IMR-90 (cell line): ENCODE measurements at regions not wholly inside any gene's neighbourhood (a gene's known extent, or its start where the extent isn't known, plus 50 kb on each side); places are given as distances from the start of the nearest gene placed in this dataset.

ENCODE experiments used
- ATAC-seq: fragments of 200-7000 bp; cut with Tn5 transposase; 2 replicates; pipeline ENCODE4 v1.9.1; 2020; ENCODE audit warnings: low read depth, mild to moderate bottlenecking, moderate library complexity
- BruUV-seq: library from RNA; stranded (reverse); fragments of 400-500 nt; replicated peaks from 2 replicates; lab custom pipeline; 2021; lab: Mats Ljungman, UMichigan
- CTCF ChIA-PET: fragments of 300-600 bp; formaldehyde crosslinking; extraction: SDS; loops from one replicate; lab custom pipeline; 2021; ENCODE audit warnings: antibody characterized with exemption; lab: Yijun Ruan, JAX
- POLR2A ChIA-PET: fragments of 300-600 bp; sonication (Branson Sonifier 250); formaldehyde crosslinking; loops from one replicate; lab custom pipeline; 2022; ENCODE audit warnings: antibody characterized with exemption; ENCODE audit not compliant: unreplicated experiment; lab: Charles Lee
- DNase-seq: peaks from one replicate; pipeline ENCODE4 v3.0.0; 2013
- H2AFZ ChIP-seq: replicated peaks from 2 replicates; pipeline ENCODE3; 2013; ENCODE audit warnings: low read length, mild to moderate bottlenecking; ENCODE audit not compliant: poor library complexity
- H2AK5ac ChIP-seq: 2 replicates; pipeline ENCODE4 v1.6.1; 2013; ENCODE audit warnings: low read depth, low read length, inconsistent platforms
- H2AK9ac ChIP-seq: replicated peaks from 2 replicates; pipeline ENCODE3; 2013; ENCODE audit warnings: mild to moderate bottlenecking, low read depth, low read length, moderate library complexity; ENCODE audit not compliant: poor library complexity
- H2BK120ac ChIP-seq: 2 replicates; pipeline ENCODE4 v1.6.1; 2013; ENCODE audit warnings: low read depth, low read length, inconsistent platforms
- H2BK15ac ChIP-seq: 3 replicates; pipeline ENCODE4 v1.6.1; 2013; ENCODE audit warnings: low read depth, low read length, inconsistent platforms
- H2BK20ac ChIP-seq: 2 replicates; pipeline ENCODE4 v1.6.1; 2013; ENCODE audit warnings: low read depth, mild to moderate bottlenecking, inconsistent platforms, low read length, moderate library complexity
- H2BK5ac ChIP-seq: 2 replicates; pipeline ENCODE4 v1.6.1; 2013; ENCODE audit warnings: mild to moderate bottlenecking, low read depth, low read length, inconsistent platforms; ENCODE audit not compliant: poor library complexity, severe bottlenecking
- H3K14ac ChIP-seq: replicated peaks from 2 replicates; pipeline ENCODE4 v1.6.1; 2013; ENCODE audit warnings: low read depth, low read length, inconsistent platforms
- H3K18ac ChIP-seq: 2 replicates; pipeline ENCODE4 v1.6.1; 2013; ENCODE audit warnings: low read depth, low read length, control low read depth
- H3K23ac ChIP-seq: 2 replicates; pipeline ENCODE4 v1.6.1; 2013; ENCODE audit warnings: low read depth, low read length, inconsistent platforms
- H3K27ac ChIP-seq: 2 replicates; pipeline ENCODE4 v1.5.1; 2013; ENCODE audit warnings: mild to moderate bottlenecking, control low read depth, low read length; ENCODE audit not compliant: insufficient read depth
- H3K27me3 ChIP-seq: 2 replicates; pipeline ENCODE4 v1.6.1; 2013; ENCODE audit warnings: low read length; ENCODE audit not compliant: control insufficient read depth, insufficient read depth
- H3K36me3 ChIP-seq: 2 replicates; pipeline ENCODE4 v1.6.1; 2013; ENCODE audit warnings: low read length, mixed read lengths; ENCODE audit not compliant: control insufficient read depth, insufficient read depth
- H3K4ac ChIP-seq: 2 replicates; pipeline ENCODE4 v1.6.1; 2013; ENCODE audit warnings: low read depth, low read length, inconsistent platforms
- H3K4me1 ChIP-seq: 2 replicates; pipeline ENCODE4 v1.6.1; 2013; ENCODE audit warnings: low read length, mixed read lengths; ENCODE audit not compliant: control insufficient read depth, insufficient read depth
- H3K4me2 ChIP-seq: 2 replicates; pipeline ENCODE4 v1.6.1; 2013; ENCODE audit warnings: low read depth, mild to moderate bottlenecking, control low read depth, low read length, moderate library complexity
- H3K4me3 ChIP-seq: 2 replicates; pipeline ENCODE4 v1.5.1; 2013; ENCODE audit warnings: low read depth, mild to moderate bottlenecking, control low read depth, low read length, moderate library complexity; ENCODE audit not compliant: insufficient read depth
- H3K56ac ChIP-seq: 2 replicates; pipeline ENCODE4 v1.6.1; 2013; ENCODE audit warnings: low read length, inconsistent platforms; ENCODE audit not compliant: insufficient read depth; ENCODE audit errors: extremely low read depth
- H3K79me1 ChIP-seq, 2 experiments: 2 replicates each; pipeline ENCODE4 v1.6.1; 2013; ENCODE audit warnings: low read length in 2 of 2, inconsistent platforms in 1 of 2, low read depth in 1 of 2
- H3K9ac ChIP-seq: 2 replicates; pipeline ENCODE4 v1.6.1; 2013; ENCODE audit warnings: low read depth, low read length, control low read depth
- H3K9me1 ChIP-seq: 2 replicates; pipeline ENCODE4 v1.6.1; 2013; ENCODE audit warnings: low read length, inconsistent platforms; ENCODE audit not compliant: insufficient read depth
- H3K9me3 ChIP-seq: 2 replicates; pipeline ENCODE4 v1.6.1; 2013; ENCODE audit warnings: low read length; ENCODE audit not compliant: control insufficient read depth, insufficient read depth
- H4K20me1 ChIP-seq: 2 replicates; pipeline ENCODE4 v1.6.1; 2013; ENCODE audit warnings: low read length, inconsistent platforms; ENCODE audit not compliant: insufficient read depth
- H4K5ac ChIP-seq: 2 replicates; pipeline ENCODE4 v1.6.1; 2013; ENCODE audit warnings: mild to moderate bottlenecking, low read depth, low read length, control low read depth
- H4K8ac ChIP-seq, 2 experiments: 2 replicates each; pipeline ENCODE4 v1.6.1; 2013; ENCODE audit warnings: low read depth in 2 of 2, low read length in 2 of 2, control low read depth in 1 of 2, inconsistent platforms in 1 of 2
- H4K91ac ChIP-seq: 2 replicates; pipeline ENCODE4 v1.6.1; 2013; ENCODE audit warnings: low read depth, low read length, inconsistent platforms; ENCODE audit not compliant: insufficient read depth
- BHLHE40 ChIP-seq: fragments of 150-350 bp; IDR thresholded peaks from 2 replicates; pipeline ENCODE4 v1.6.1; 2016; ENCODE audit warnings: mild to moderate bottlenecking, low read depth, low read length
- CEBPB ChIP-seq: IDR thresholded peaks from 2 replicates; pipeline ENCODE4 v1.6.1; 2012; ENCODE audit warnings: low read depth, low read length, improper control_type of control experiment
- CHD1 ChIP-seq: IDR thresholded peaks from 2 replicates; pipeline ENCODE4 v1.6.1; 2012; ENCODE audit warnings: low read depth, low read length, improper control_type of control experiment
- CTCF ChIP-seq: conservative IDR thresholded peaks from 2 replicates; pipeline ENCODE4 v1.5.1; 2012; ENCODE audit warnings: mild to moderate bottlenecking, low read depth, low read length, improper control_type of control experiment
- ELK1 ChIP-seq: fragments of 150-350 bp; IDR thresholded peaks from 2 replicates; pipeline ENCODE4 v1.6.1; 2016; ENCODE audit warnings: low read depth, mild to moderate bottlenecking, low read length, moderate library complexity, borderline replicate concordance
- FOS ChIP-seq: fragments of 150-350 bp; IDR thresholded peaks from 2 replicates; pipeline ENCODE4 v1.6.1; 2016; ENCODE audit warnings: low read depth, low read length
- MAFK ChIP-seq: IDR thresholded peaks from 2 replicates; pipeline ENCODE4 v1.6.1; 2012; ENCODE audit warnings: low read depth, low read length, improper control_type of control experiment
- MAZ ChIP-seq: IDR thresholded peaks from 2 replicates; pipeline ENCODE4 v1.6.1; 2012; ENCODE audit warnings: low read depth, mild to moderate bottlenecking, low read length, improper control_type of control experiment, moderate library complexity, borderline replicate concordance
- MXI1 ChIP-seq: IDR thresholded peaks from 2 replicates; pipeline ENCODE4 v1.6.1; 2012; ENCODE audit warnings: low read depth, mild to moderate bottlenecking, low read length, moderate library complexity, borderline replicate concordance
- NFE2L2 ChIP-seq: fragments of 150-350 bp; IDR thresholded peaks from 2 replicates; pipeline ENCODE4 v1.6.1; 2016; ENCODE audit warnings: low read depth, mild to moderate bottlenecking, low read length
- POLR2A ChIP-seq: IDR thresholded peaks from 2 replicates; pipeline ENCODE4 v1.6.1; 2012; ENCODE audit warnings: mild to moderate bottlenecking, low read depth, low read length
- RAD21 ChIP-seq: IDR thresholded peaks from 2 replicates; pipeline ENCODE4 v1.6.1; 2012; ENCODE audit warnings: low read length, improper control_type of control experiment
- RCOR1 ChIP-seq: IDR thresholded peaks from 2 replicates; pipeline ENCODE4 v1.6.1; 2012; ENCODE audit warnings: mild to moderate bottlenecking, low read length, improper control_type of control experiment; ENCODE audit not compliant: insufficient replicate concordance
- RFX5 ChIP-seq: IDR thresholded peaks from 2 replicates; pipeline ENCODE4 v1.8.0; 2012; ENCODE audit warnings: low read depth, mild to moderate bottlenecking, low read length, moderate library complexity
- SMC3 ChIP-seq: fragments of 150-350 bp; IDR thresholded peaks from 2 replicates; pipeline ENCODE4 v1.6.1; 2016; ENCODE audit warnings: low read depth, mild to moderate bottlenecking, antibody characterized with exemption, low read length, moderate library complexity
- USF2 ChIP-seq: fragments of 150-350 bp; IDR thresholded peaks from 2 replicates; pipeline ENCODE4 v1.6.1; 2017; ENCODE audit warnings: mild to moderate bottlenecking, antibody characterized with exemption, low read length, low read depth
- WGBS, 2 experiments: methylation state at CpG; one replicate each; pipeline versions ENCODE4 v1.1.5 to v1.1.7; 2013; ENCODE audit warnings: missing lambda C conversion rate in 2 of 2; ENCODE audit not compliant: insufficient read length in 1 of 2; ENCODE audit errors: extremely low coverage in 2 of 2; 5-methylcytosine and 5-hydroxymethylcytosine counted together
- dilution Hi-C: fragments of 300-500 bp; cut with HindIII; formaldehyde crosslinking; loops from one replicate; pipeline ENCODE4 v1.14.3; 2018; ENCODE audit warnings: low sequenced_read_pairs; ENCODE audit not compliant: unreplicated experiment
- in situ Hi-C: fragments of 300-500 bp; cut with MboI; formaldehyde crosslinking; loops from 3 replicates; pipeline ENCODE4 v1.14.3; 2019; ENCODE audit warnings: low sequenced_read_pairs, inconsistent platforms, mixed read lengths
- intact Hi-C: fragments of 100-400 bp; cut with micrococcal nuclease; formaldehyde crosslinking; loops from 2 replicates; pipeline ENCODE4 v1.10.0; 2022

GRCh38 chr14:61212546-61212945 is 68.6 kb downstream of the TMEM30B start:
- TF ChIP-seq MAFK (no peak), CEBPB (no peak), FOS (no peak), SMC3 (no peak), RFX5 (no peak), RAD21 (no peak), BHLHE40 (no peak), MAZ (no peak), CTCF (no peak), CHD1 (no peak), NFE2L2 (no peak), MXI1 (no peak), ELK1 (no peak), USF2 (no peak), POLR2A (no peak), RCOR1 (no peak)
- ATAC-seq (no peak), DNase-seq (no peak)
- no peak overlapping the region for H3K23ac ChIP-seq
- in situ Hi-C loops: no loop called here
- H3K9me1 ChIP-seq: peaks cover 6% of the 10 kb centered on the region; the same call in 1 of the 2 replicates
- H3K27me3 ChIP-seq: no peaks in the 10 kb centered on the region
- dilution Hi-C loops: no loop called here
- peak overlapping the region; percentile 7; the same call in 1 of the 2 replicates for H3K4ac ChIP-seq
- H2AFZ ChIP-seq: no peak overlapping the region
- peak overlapping the region; percentile 44; the same call in 1 of the 2 replicates for H2BK120ac ChIP-seq
- H3K18ac ChIP-seq: no peak overlapping the region
- no peak overlapping the region for H3K9ac ChIP-seq
- no peak overlapping the region for H2AK9ac ChIP-seq
- H4K91ac ChIP-seq: no peak overlapping the region
- POLR2A ChIA-PET: no interaction called here
- H4K8ac ChIP-seq: no peak overlapping the region; a peak in 1 of 4 replicates
- H3K4me1 ChIP-seq: peaks cover 16% of the 10 kb centered on the region
- CTCF ChIA-PET: no interaction called here
- H3K56ac ChIP-seq: no peak overlapping the region
- H2AK5ac ChIP-seq: peak overlapping the region; percentile 9; the same call in 1 of the 2 replicates
- no peak overlapping the region for H3K27ac ChIP-seq
- no peak overlapping the region for H4K5ac ChIP-seq
- no peaks in the 10 kb centered on the region for H3K36me3 ChIP-seq
- no CpG with 5 or more reads among the region's 1 CpG for WGBS, 2 experiments
- no TSS peak for BruUV-seq
- H3K14ac ChIP-seq: no peak overlapping the region
- H3K4me3 ChIP-seq: no peak overlapping the region
- no peak overlapping the region for H2BK5ac ChIP-seq
- no peaks in the 10 kb centered on the region for H3K9me3 ChIP-seq
- H3K79me1 ChIP-seq: no peaks in the 10 kb centered on the region
- H2BK15ac ChIP-seq: peak overlapping the region; percentile 4; the same call in 2 of the 3 replicates
- no peak overlapping the region for H3K4me2 ChIP-seq
- intact Hi-C loops: no loop called here
- no peaks in the 10 kb centered on the region for H4K20me1 ChIP-seq
- H2BK20ac ChIP-seq: 0 out of 2 replicates have a peak overlapping the region, but pooled peaks have one; percentile 7
